Stimulated activated CD8-positive, alpha-beta memory T cell treated with anti-CD3 and anti-CD28 coated beads, Interleukin-4, amount 100 ng/mL, for 24 hours (primary cell): ENCODE measurements at regions not wholly inside any gene's neighbourhood (a gene's known extent, or its start where the extent isn't known, plus 50 kb on each side); places are given as distances from the start of the nearest gene placed in this dataset.
"Not testable (repeated sequence)": the region's sequence is repeated elsewhere in the genome, so short reads cannot be mapped to it uniquely, and the experiment has no call there.

Source experiments
- DNase-seq: peaks from one replicate; pipeline ENCODE4 v3.0.0-alpha.2; 2020; ENCODE audit warnings: low read depth

DNA sequence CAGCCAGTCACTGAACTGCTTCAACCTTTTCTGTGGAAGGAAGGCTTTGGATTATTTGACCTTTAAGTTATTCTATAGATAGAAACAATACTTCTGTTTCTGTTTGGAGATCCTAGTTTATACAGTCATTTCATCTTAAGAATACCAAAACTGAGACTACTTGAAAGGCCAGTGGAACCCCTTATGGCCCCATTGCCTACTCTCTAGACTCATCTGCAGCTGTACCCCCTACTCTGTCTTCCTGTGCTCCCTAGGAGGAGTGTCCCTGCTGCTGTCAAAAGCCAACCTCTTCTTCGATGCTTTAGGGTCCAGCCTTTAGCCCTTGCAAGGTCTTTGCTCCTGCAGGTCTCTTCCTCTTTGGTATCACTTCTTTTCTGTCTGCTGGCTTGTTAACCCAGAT is 169.6 kb downstream of the EDEM1 start:
- DNase-seq, result no peak

DNA sequence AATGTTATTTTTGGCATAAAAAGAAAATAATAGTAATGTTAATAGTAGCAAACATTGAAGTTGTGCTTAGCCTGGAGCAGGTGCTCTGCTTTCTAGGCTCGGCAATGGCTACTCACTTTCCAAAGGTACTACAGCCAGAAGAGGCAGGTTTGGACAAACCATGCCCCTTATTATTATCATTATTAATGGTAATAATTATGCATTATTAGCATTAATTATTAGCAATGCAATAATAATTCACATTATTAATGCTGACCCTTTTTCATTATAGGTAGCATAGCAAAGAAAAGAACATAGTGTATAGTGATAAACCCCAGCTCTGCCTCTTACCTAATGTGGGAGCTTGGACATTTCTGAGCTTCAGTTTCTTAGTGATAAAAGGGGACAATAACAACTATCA is 171.4 kb downstream of the EDEM1 start:
- no peak for DNase-seq

DNA sequence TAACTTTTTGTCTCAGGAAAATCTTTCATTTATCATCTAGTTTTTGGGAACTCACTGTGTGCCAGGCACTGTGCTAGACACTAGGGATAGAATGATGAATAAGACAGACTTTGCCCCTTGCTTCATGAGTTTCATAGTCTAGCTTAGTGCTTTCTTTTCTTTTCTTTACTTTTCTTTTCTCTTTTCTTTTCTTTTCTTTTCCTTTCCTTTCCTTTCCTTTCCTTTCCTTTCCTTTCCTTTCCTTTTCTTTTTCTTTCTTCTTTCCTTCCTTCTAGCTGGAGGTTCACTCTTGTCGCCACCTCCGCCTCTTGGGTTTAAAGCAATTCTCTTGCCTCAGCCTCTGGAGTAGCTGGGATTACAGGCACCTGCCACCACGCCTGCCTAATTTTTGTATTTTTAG is 172.9 kb downstream of the EDEM1 start:
- DNase-seq, result no peak

DNA sequence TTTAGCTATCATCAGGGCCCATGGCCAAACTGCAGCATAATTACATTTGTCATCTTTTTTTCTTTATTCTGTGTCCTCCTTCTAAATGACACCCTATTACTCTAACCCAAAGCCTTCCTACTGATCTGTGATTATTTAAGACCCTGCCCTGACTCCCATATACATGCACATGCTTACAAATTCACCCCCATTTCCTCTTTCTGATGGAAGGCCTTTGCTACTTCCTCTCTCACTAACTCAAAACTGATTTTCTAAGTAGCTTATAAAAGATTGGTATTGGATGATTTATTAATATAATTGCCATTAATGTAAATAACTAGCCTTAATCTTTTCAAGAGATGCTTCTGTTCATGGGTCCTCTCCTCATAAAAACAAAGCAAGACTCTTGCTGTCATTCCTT is 179.2 kb downstream of the EDEM1 start:
- no peak for DNase-seq

DNA sequence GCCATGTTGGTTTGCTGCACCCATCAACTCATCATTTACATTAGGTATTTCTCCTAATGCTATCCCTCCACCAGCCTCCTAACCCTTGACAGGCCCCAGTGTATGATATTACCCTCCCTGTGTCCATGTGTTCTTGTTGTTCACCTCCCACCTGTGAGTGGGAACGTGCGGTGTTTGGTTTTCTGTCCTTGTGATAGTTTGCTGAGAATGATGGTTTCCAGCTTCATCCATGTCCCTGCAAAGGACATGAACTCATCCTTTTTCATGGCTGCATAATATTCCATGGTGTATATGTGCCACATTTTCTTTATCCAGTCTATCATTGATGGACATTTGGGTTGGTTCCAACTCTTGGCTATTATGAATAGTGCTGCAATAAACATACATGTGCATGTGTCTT is 184.0 kb downstream of the EDEM1 start:
- DNase-seq, result not testable (repeated sequence)

DNA sequence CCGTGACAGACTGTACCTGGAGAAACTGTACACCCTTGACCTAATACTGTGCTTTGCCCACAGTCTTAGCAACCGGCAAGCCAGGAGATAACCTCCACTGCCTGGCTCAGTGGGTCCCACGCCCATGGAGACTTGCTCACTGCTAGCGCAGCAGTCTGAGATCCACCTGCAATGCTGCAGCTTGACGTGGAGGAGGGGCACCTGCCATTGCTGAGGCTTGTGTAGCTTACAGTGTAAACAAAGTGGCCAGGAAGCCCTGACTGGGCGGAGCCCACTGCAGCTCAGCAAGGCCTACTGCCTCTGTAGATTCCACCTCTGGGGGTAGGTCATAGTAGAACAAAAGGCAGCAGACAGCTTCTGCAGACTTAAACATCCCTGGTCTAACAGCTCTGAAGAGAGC is 189.3 kb downstream of the EDEM1 start:
- DNase-seq, result no peak

DNA sequence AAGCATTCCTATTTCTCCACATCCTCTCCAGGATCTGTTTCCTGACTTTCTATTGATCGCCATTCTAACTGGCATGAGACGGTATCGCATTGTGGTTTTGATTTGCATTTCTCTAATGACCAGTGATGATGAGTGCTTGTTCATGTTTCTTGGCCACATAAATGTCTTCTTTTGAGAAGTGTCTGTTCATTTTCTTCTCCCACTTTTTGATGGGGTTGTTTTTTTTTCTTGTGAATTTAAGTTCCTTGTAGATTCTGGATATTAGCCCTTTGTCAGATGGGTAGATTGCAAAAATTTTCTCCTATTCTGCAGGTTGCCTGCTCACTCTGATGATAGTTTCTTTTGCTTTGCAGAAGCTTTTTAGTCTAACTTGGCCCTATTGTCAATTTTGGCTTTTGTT is 191.8 kb downstream of the EDEM1 start:
- not testable (repeated sequence) for DNase-seq

DNA sequence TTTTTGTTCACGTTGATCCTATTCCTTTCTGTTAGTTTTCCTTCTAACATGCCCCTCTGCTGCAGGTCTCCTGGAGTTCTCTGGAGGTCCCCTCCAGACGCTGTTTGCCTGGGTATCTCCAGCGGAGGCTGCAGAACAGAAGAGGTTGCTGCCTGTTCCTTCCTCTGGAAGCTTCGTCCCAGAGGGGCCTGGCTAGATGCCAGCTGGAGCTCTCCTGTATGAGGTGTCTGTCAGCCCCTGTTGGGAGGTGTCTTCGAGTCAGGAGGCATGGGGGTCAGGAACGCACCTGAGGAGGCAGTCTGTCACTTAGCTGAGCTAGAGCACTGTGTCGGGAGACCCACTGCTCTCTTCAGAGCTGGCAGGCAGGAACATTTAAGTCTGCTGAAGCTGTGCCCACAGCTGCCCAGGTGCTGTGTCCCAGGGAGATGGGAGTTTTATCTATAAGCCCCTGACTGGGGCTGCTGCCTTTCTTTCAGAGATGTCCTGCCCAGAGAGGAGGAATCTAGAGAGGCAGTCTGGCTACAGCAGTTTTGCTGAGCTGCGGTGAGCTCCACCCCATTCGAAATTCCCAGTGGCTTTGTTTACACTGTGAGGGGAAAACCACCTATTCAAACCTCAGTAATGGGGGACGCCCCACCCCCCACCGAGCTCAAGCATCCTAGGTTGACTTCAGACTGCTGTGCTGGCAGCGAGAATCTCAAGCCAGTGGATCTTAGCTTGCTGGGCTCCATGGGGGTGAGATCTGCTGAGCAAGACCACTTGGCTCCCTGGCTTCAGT is 196.2 kb downstream of the EDEM1 start:
- not testable (repeated sequence) for DNase-seq

DNA sequence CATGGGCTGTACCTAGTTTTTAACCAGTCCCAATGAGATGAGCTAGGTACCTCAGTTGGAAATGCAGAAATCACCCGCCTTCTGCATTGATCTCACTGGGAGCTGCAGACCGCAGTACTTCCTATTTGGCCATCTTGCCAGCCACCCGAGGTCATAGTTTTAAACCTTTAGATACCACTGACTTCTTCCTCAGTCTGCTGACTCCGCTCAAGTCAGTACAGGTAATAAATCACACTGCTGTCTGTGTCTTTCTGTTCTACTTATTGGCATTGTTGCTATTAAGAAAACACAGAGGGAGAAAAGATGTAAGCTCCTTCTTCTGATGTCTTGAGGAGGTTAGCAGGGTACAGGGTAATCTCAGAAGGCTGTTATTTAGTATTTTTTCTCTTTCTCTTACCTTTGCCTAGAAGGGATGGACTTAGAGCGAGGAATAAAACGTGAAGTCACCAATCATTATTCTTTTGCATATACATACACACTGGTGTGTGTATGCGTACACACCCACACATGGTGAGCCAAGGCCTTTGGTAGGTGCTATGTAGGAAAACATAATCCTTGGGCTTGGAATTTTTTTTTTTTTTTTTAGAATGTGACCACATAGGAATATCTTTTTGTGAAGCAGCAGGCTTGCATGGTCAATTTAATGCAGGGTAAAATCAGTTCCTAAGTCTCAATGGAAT is 197.2 kb downstream of the EDEM1 start:
- DNase-seq, result no peak

DNA sequence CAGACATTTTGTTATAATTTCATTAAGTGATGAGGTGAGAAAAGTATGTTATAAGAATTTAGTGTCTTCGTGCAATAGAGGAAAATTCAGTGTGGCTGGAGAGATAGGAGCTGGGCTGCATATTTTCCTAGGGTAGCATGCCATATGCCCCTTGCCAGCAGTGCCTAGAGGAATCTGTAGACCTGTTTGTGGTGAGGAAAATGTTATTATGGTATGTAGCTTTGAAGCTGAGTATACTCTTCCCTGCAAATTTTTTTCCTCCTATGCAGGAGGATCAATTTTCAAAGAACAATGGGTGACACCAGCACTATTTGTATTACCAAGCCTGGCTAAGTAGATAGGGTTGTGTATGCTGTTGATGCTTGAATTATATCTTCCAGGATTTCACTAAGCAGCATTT is 200.6 kb downstream of the EDEM1 start:
- no peak for DNase-seq

DNA sequence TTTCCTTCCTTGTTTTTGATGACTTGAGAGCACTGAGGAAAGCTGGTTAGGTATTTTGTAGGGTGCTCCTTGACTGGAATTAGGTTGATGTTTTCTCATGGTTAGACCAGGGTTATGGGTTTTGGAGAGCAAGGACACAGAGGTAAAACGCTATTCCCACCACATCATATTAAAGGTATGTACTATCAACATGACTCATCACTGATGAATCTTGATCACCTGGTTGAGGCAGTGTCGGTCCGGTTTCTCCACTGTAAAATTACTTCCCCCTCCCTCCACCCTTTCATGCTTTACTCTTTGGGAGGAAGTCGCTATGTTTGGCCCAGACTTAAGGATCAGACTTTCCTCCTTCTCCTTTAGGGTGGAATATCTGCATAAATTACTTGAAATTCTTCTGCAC is 201.6 kb downstream of the EDEM1 start:
- DNase-seq, result no peak

DNA sequence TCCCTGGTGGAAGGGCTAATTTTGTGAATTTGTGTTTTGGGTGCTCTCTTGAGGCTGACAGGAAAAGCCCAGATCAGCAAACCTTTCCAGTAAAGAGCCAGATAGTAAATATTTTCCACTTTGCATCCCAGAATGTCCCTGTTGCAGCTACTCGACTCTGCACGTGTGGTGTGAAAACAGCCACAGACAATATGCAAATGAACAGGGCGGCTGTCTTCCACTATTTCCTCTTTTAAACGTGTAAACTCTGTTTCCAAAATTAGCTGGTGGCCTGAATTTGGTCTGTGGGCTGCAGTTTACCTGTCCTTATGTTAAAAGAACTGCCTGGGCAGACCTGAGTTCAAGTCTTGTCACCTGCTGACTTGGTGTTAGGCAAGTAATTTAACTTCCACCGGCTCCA is 202.7 kb downstream of the EDEM1 start:
- no peak for DNase-seq

DNA sequence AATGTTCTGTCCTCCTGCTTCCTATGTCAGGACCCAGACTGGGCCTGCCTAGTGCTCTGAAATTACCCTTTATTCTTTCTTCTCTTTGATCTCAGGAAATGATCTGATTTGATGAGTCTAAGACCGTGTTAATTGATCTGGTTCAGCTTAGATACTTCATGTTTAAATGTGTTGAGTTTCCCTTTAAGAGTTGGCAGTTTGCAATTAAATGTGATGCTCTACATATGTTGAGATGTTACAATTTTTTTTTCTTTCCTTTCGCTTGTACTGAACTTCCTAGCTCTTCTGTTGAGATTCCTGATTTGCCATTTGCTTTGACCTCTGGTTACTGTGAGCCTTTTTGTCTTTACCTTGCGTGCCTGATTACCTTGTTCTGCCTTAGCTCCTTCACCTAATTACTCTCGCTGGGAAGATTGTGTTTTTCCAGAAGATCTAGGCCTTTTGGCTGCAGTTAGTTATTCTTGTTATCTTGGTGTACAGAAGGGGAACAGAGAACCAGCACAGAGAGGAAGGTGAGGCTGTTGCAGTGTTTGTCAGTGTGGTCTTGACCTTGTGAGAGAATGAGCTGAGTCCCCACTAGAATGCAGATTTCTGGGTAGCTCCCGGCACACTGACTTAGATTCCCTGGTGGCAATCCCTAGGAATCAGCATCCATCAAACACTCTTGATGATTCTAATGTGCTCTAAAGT is 203.6 kb downstream of the EDEM1 start:
- no peak for DNase-seq

DNA sequence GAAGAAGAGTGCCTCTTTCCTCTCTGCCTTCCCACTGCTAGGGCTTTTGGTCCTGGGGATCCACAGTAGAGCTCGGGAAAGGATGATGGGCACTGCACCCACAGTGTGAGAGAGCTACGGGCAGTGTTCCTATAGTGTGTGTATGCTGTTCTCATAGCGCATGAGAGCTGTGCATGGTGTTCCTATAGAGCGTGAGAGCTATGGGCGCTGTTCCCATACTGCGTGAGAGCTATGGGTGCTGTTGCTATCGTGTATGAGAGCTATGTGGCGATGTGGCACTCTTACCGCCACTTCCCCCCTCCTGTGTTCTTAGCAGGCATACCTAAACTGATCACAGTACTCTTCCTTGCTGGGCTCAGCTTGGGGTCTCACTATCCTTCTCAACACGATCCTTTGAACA is 213.5 kb downstream of the EDEM1 start:
- DNase-seq, result no peak

DNA sequence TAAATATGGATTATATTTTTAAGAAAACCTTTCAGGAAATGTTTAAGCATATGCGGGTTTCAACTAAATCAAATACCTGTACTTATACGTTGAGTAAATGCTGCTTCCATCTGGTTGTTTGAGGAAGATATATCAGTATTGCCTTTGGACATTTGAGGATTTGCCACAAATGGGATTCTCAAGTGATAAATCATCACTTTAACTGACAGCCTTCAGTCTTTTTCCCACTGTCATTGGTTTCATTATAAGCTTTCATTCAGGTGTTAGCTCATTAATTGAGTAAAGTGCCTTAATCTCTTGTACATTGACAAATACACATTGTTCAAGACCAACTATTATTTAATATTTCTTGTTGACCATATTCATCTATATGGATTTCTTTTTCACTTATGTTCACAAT is 217.2 kb downstream of the EDEM1 start:
- DNase-seq, result no peak

DNA sequence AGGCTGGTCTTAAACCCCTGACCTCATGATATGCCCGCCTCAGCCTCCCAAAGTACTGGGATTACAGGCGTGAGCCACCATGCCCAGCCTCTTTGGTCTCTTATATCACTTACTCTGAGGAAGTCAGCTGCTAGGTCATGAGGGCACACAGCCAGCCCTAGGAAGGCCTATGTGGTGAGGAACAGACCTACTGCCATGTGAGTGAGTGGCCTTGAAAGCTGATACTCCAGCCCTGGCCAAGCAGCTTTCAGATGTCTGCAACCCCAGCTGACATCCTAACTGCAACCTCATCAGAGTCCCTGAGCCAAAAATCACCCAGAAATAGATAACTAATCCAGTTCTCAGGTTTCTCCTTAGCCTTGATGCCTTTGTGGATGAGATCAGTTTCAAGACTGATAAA is 224.3 kb downstream of the EDEM1 start:
- no peak for DNase-seq

DNA sequence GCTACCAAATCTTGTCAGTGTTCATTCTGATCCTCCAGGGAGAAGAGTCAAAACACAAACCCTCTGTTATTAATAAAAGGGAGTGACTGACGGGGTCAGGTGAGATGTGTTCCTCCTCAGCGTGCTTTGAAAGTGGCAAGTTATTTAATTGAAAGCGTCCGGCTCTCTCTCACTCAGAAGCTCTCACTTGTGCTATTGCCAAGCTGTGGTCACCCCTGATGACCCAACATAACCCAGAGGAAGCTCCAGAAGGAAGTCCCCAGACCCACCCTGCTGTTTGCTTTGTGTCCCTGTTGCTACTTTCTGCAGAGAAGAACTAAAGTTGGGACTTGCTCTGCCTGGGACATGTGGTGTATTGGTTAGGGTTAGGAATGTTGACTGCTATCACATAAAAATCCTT is 235.6 kb downstream of the EDEM1 start:
- no peak for DNase-seq

DNA sequence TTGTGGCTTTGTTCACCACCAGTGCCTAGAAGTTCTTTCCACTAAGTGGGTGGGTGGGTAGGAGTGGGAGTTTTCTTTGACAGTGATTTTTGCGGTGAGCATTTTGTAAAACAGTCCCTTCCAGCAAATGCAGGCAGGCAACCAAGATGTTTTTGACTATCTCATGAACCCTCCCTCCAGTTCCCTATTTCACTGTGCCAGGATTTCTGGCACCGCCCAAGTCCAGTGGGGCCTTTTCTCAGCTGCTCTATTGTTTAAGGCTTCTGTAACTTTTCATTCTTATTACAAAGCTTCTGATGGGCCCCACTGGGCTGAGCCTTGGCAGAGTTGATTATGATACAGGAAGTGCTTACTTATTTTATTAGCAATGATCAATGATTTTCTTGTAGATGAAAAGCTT is 236.0 kb downstream of the EDEM1 start:
- no peak for DNase-seq

DNA sequence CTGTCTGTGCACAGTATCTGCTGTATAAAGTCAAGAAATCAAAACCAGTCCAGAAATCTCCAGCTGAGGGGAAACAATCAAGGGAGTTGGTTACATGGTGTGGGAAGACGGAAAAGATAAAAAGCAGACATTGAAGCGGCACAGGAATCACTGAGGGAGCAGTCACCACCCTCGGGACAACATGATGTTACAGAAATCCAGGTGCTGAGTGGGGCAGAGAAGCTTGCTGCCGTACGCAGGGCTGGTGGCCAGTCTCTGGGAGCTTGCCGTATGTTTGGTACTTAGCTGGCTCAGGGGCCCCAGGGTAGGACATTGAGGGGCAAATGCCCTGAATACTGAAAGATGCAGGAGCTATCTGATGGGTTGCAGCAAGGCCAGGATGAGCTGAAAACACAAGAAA is 237.9 kb downstream of the EDEM1 start:
- no peak for DNase-seq

DNA sequence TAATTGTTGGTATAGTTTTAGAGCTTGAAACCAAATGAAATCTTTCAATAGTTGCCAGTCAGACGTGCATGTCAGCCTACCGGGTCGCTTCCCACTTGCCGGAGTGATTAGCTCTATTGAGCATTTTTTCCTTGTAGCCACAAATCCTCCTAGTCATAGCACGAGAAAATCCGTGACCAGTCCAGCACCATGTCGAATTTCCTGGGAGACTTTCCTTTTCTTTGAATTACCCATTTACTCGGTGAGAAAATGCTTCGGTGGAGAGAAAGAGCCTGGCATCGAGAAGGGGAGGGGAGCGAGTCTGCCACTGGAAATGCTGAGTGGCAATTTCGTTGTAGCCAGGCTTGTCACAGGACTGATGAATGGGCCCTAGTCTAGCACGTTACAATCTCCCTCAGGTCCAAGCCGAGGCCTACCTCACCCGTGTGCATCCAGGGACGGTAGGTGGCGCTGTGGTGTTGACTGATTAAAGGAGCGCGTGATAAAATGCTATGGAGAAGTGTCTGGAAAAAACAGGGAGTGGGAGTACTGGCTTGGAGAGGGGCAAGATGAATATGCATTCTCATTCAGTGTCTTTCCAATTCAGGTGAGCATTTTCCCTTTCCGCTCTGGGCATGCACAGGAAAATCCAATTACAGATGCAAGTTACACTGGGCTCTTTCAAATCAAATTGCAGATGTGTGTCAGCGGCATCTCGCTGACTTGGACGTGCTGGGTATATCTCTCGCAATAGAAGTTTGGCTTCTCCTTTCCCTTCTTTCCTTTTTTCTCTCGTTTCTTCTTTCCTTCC is 238.8 kb downstream of the EDEM1 start:
- DNase-seq, result peak; percentile 48

DNA sequence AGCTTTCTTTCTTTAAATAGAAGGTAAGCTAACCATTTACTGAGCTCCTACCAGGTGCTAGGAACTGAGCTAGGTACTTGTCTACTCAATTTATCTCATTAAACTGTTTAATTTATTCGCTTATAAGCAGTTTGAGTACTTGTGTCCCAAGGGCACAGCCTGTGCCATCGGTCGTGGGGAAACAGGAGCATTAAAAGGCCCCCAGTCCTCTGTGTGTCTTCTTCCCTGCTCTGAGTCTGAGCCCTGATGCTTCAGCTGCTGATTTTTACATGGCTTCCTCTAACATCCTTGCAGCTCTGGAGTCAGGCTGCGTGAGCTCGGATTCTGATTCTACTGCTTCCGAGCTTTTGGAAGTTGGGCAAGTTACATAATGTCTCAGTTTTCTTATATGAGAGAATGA is 239.5 kb downstream of the EDEM1 start:
- DNase-seq, result no peak

DNA sequence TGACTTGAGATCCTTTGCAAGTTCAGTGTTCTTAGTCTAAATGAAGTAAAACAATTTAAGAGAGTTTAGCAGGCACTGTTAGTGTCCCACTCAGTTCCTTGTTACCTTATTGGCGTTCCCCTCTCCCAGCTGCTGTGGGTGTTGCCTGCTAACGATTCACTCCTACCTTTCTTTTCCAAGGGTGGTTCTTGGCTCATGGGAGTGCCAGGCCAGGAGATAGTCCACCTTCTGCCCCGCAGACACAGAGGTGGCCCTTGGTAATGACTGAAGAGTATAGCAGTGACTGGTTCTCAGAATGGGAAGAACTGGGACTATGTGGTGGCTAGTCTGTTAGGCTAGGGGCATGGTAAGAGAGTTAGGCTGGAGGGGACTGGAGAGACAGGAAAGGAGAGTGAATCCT is 240.4 kb downstream of the EDEM1 start:
- DNase-seq, result no peak
